ENCODE measurements at regions not wholly inside any gene's neighbourhood (a gene's known extent, or its start where the extent isn't known, plus 50 kb on each side); places are given as distances from the start of the nearest gene placed in this dataset.

GRCh38 chr2:157184161-157184895, 73.2 kb upstream of the GALNT5 start:
- intact Hi-C loops (cut with DNase I): loop anchor here in 1 of 10 donors (10.0 kb wide), 1 partner anchor 130 kb away; no protein-coding TSS in a partner anchor
- no peak overlapping the region for H3K27ac ChIP-seq
- no peaks in the 10 kb centered on the region for H3K9me3 ChIP-seq
- no peak for TF ChIP-seq CTCF (IDR thresholded peaks at IDR 0.05)
- ATAC-seq (no peak), DNase-seq (no peak)
- 86 to 91% methylated on average over 3 of the region's 3 CpGs for WGBS, 2 donors
- no peaks in the 10 kb centered on the region for H3K36me3 ChIP-seq
- no peak overlapping the region for H3K4me3 ChIP-seq
- no peaks in the 10 kb centered on the region for H3K27me3 ChIP-seq
- peaks cover 0 to 15% (median 0%) of the 10 kb centered on the region in 9 donors for H3K4me1 ChIP-seq

GRCh38 chr2:157185476-157186227, 71.9 kb upstream of the GALNT5 start:
- Histone ChIP-seq H3K36me3 (no peaks in the 10 kb centered on the region), H3K4me1 (peaks cover 0 to 15% (median 0%) of the 10 kb centered on the region in 9 donors), H3K9me3 (no peaks in the 10 kb centered on the region), H3K4me3 (no peak overlapping the region), H3K27me3 (no peaks in the 10 kb centered on the region), H3K27ac (no peak overlapping the region)
- TF ChIP-seq CTCF (IDR thresholded peaks at IDR 0.05): no peak
- intact Hi-C loops (cut with DNase I): loop anchor here in 1 of 10 donors (10.0 kb wide), 1 partner anchor 131 kb away; no protein-coding TSS in a partner anchor
- ATAC-seq (no peak), DNase-seq (no peak)
- WGBS, 2 donors: 83 to 85% methylated on average over 4 of the region's 4 CpGs

GRCh38 chr2:157190151-157190550, 67.4 kb upstream of the GALNT5 start:
- 53 to 58% methylated on average over 4 of the region's 4 CpGs for WGBS, 2 donors
- ATAC-seq: no peak

More at GRCh38 chr2:157190151-157190550, 67.4 kb upstream of the GALNT5 start:
- H3K4me3 ChIP-seq: no peak overlapping the region
- H3K27ac ChIP-seq: no peak overlapping the region
- DNase-seq: no peak
- TF ChIP-seq CTCF (IDR thresholded peaks at IDR 0.05): no peak
- H3K4me1 ChIP-seq: peaks cover 0 to 8% (median 0%) of the 10 kb centered on the region in 9 donors
- intact Hi-C loops (cut with DNase I): loop anchor here in 9 of 10 donors (5.0 to 10.0 kb wide), 5 partner anchors 305 to 1818 kb away; no protein-coding TSS in a partner anchor
- no peaks in the 10 kb centered on the region for H3K27me3 ChIP-seq
- H3K36me3 ChIP-seq: no peaks in the 10 kb centered on the region
- no peaks in the 10 kb centered on the region for H3K9me3 ChIP-seq
